HCT116 (cell line): ENCODE measurements at regions not wholly inside any gene's neighbourhood (a gene's known extent, or its start where the extent isn't known, plus 50 kb on each side); places are given as distances from the start of the nearest gene placed in this dataset.

Experiments
- EGR1 ChIP-seq: IDR thresholded peaks from 2 replicates; pipeline ENCODE4 v1.6.1; 2012; ENCODE audit warnings: low read depth
- POLR2A ChIP-seq: IDR thresholded peaks from 2 replicates; pipeline ENCODE4 v1.7.0; 2011; ENCODE audit warnings: borderline replicate concordance; ENCODE audit not compliant: insufficient read depth, insufficient read length; ENCODE audit errors: extremely low read depth
- POLR2AphosphoS5 ChIP-seq: IDR thresholded peaks from 2 replicates; pipeline ENCODE4 v1.6.1; 2011; ENCODE audit warnings: mild to moderate bottlenecking, low read depth, low read length, moderate library complexity
- RAD21 ChIP-seq: IDR thresholded peaks from 2 replicates; pipeline ENCODE4 v1.6.1; 2012; ENCODE audit warnings: low read depth, mild to moderate bottlenecking
- SP1 ChIP-seq: IDR thresholded peaks from 2 replicates; pipeline ENCODE4 v1.6.1; 2012; ENCODE audit warnings: low read depth
- YY1 ChIP-seq: IDR thresholded peaks from 2 replicates; pipeline ENCODE4 v1.6.1; 2011; ENCODE audit warnings: low read length, low read depth, moderate library complexity, mild to moderate bottlenecking; ENCODE audit not compliant: insufficient replicate concordance; ENCODE audit errors: extremely low read depth
- ZNF274 ChIP-seq: fragments of 200-500 bp; sonication (Bioruptor generic); IDR thresholded peaks from 2 replicates; pipeline ENCODE4 v1.6.1; 2014; ENCODE audit warnings: mild to moderate bottlenecking, low read depth, low read length, inconsistent platforms
- TF ChIP-seq, protein P1 (sequence below), 3 experiments: fragments of 200-600 bp in 1 of 3; sonication (generic) in 1 of 3; IDR thresholded peaks in 2 of 3; conservative IDR thresholded peaks in 1 of 3; 2 replicates each; pipeline ENCODE4 v1.5.1; 2012 to 2017; ENCODE audit warnings: low read depth in 2 of 3, low read length in 2 of 3, antibody characterized with exemption in 1 of 3, borderline replicate concordance in 1 of 3, control low read depth in 1 of 3, mild to moderate bottlenecking in 1 of 3, mixed read lengths in 1 of 3, mixed run types in 1 of 3, moderate library complexity in 1 of 3; ENCODE audit not compliant: insufficient read depth in 1 of 3

GRCh38 chr9:91155746-91156376, 205.9 kb downstream of the AUH start:
- no peak for TF ChIP-seq POLR2A
- no peak for TF ChIP-seq POLR2AphosphoS5
- no peak for TF ChIP-seq YY1
- TF ChIP-seq, protein P1, sequence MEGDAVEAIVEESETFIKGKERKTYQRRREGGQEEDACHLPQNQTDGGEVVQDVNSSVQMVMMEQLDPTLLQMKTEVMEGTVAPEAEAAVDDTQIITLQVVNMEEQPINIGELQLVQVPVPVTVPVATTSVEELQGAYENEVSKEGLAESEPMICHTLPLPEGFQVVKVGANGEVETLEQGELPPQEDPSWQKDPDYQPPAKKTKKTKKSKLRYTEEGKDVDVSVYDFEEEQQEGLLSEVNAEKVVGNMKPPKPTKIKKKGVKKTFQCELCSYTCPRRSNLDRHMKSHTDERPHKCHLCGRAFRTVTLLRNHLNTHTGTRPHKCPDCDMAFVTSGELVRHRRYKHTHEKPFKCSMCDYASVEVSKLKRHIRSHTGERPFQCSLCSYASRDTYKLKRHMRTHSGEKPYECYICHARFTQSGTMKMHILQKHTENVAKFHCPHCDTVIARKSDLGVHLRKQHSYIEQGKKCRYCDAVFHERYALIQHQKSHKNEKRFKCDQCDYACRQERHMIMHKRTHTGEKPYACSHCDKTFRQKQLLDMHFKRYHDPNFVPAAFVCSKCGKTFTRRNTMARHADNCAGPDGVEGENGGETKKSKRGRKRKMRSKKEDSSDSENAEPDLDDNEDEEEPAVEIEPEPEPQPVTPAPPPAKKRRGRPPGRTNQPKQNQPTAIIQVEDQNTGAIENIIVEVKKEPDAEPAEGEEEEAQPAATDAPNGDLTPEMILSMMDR (IDR thresholded peaks at IDR 0.05 in 2 of 3, conservative IDR thresholded peaks at IDR 0.05 in 1 of 3; ENCODE audit: borderline replicate concordance in 1 of 3, insufficient read depth in 1 of 3, low read depth in 2 of 3, low read length in 2 of 3) = no peak
- TF ChIP-seq SP1 = no peak
- no peak for TF ChIP-seq RAD21
- TF ChIP-seq EGR1 = no peak
- no peak for TF ChIP-seq ZNF274
